ENCODE measurements at regions not wholly inside any gene's neighbourhood (a gene's known extent, or its start where the extent isn't known, plus 50 kb on each side); places are given as distances from the start of the nearest gene placed in this dataset.
"Not testable (repeated sequence)": the region's sequence is repeated elsewhere in the genome, so short reads cannot be mapped to it uniquely, and the experiment has no call there.

GRCh38 chr4:30182786-30183185 is 537.4 kb upstream of the PCDH7 start:
- ATAC-seq (ENCODE audit: insufficient read depth, low FRiP score) (no peak), DNase-seq (no peak)
- no peak for TF ChIP-seq CTCF (IDR thresholded peaks at IDR 0.05; ENCODE audit: control extremely low read depth, extremely low read depth)
- Histone ChIP-seq H3K27me3 (ENCODE audit: control insufficient read depth in 3 of 3, insufficient read depth in 3 of 3, low read length in 2 of 3) (no peaks in the 10 kb centered on the region), H3K27ac (ENCODE audit: low read depth in 1 of 2, low read length in 1 of 2) (no peak overlapping the region), H3K9ac (ENCODE audit: insufficient read depth in 1 of 2, low read length in 2 of 2) (no peak overlapping the region), H3K4me3 (no peak overlapping the region), H3K9me3 (ENCODE audit: control insufficient read depth in 4 of 4, insufficient read depth in 3 of 4, low read length in 3 of 4) (peaks cover 0 to 1% (median 0%) of the 10 kb centered on the region in 4 donors), H3K36me3 (ENCODE audit: control insufficient read depth in 4 of 4, insufficient read depth in 4 of 4, low read length in 4 of 4) (no peaks in the 10 kb centered on the region), H3K4me1 (ENCODE audit: control insufficient read depth in 5 of 5, insufficient read depth in 5 of 5, low read length in 5 of 5) (no peaks in the 10 kb centered on the region)
- 90 to 91% methylated on average over 2 of the region's 2 CpGs for WGBS, 2 donors

GRCh38 chr4:30191902-30192301 is 528.3 kb upstream of the PCDH7 start:
- DNase-seq (no peak), ATAC-seq (ENCODE audit: insufficient read depth, low FRiP score) (no peak)
- no peak overlapping the region for H3K4me3 ChIP-seq
- TF ChIP-seq CTCF (IDR thresholded peaks at IDR 0.05; ENCODE audit: control extremely low read depth, extremely low read depth) = no peak
- no peaks in the 10 kb centered on the region for H3K9me3 ChIP-seq (ENCODE audit: control insufficient read depth in 4 of 4, insufficient read depth in 3 of 4, low read length in 3 of 4)
- H3K4me1 ChIP-seq (ENCODE audit: control insufficient read depth in 5 of 5, insufficient read depth in 5 of 5, low read length in 5 of 5) = no peaks in the 10 kb centered on the region
- no peaks in the 10 kb centered on the region for H3K36me3 ChIP-seq (ENCODE audit: control insufficient read depth in 4 of 4, insufficient read depth in 4 of 4, low read length in 4 of 4)
- H3K9ac ChIP-seq (ENCODE audit: insufficient read depth in 1 of 2, low read length in 2 of 2) = no peak overlapping the region
- H3K27me3 ChIP-seq (ENCODE audit: control insufficient read depth in 3 of 3, insufficient read depth in 3 of 3, low read length in 2 of 3) = no peaks in the 10 kb centered on the region
- H3K27ac ChIP-seq (ENCODE audit: low read depth in 1 of 2, low read length in 1 of 2) = no peak overlapping the region

GRCh38 chr4:30207389-30207788 is 512.8 kb upstream of the PCDH7 start:
- H3K4me1 ChIP-seq (ENCODE audit: control insufficient read depth in 5 of 5, insufficient read depth in 5 of 5, low read length in 5 of 5) = no peaks in the 10 kb centered on the region
- no peak overlapping the region for H3K27ac ChIP-seq (ENCODE audit: low read depth in 1 of 2, low read length in 1 of 2)
- no peaks in the 10 kb centered on the region for H3K27me3 ChIP-seq (ENCODE audit: control insufficient read depth in 3 of 3, insufficient read depth in 3 of 3, low read length in 2 of 3)
- no peak for TF ChIP-seq CTCF (IDR thresholded peaks at IDR 0.05; ENCODE audit: control extremely low read depth, extremely low read depth)
- DNase-seq (no peak), ATAC-seq (ENCODE audit: insufficient read depth, low FRiP score) (no peak)
- no peak overlapping the region for H3K9ac ChIP-seq (ENCODE audit: insufficient read depth in 1 of 2, low read length in 2 of 2)
- H3K4me3 ChIP-seq = no peak overlapping the region
- peaks cover 0 to 8% (median 1%) of the 10 kb centered on the region in 4 donors for H3K9me3 ChIP-seq (ENCODE audit: control insufficient read depth in 4 of 4, insufficient read depth in 3 of 4, low read length in 3 of 4)
- H3K36me3 ChIP-seq (ENCODE audit: control insufficient read depth in 4 of 4, insufficient read depth in 4 of 4, low read length in 4 of 4) = no peaks in the 10 kb centered on the region

GRCh38 chr4:30208731-30209435 is 511.3 kb upstream of the PCDH7 start:
- H3K4me1 ChIP-seq (ENCODE audit: control insufficient read depth in 5 of 5, insufficient read depth in 5 of 5, low read length in 5 of 5) = no peaks in the 10 kb centered on the region
- no peak for TF ChIP-seq CTCF (IDR thresholded peaks at IDR 0.05; ENCODE audit: control extremely low read depth, extremely low read depth)
- DNase-seq (no peak), ATAC-seq (ENCODE audit: insufficient read depth, low FRiP score) (no peak)
- H3K27me3 ChIP-seq (ENCODE audit: control insufficient read depth in 3 of 3, insufficient read depth in 3 of 3, low read length in 2 of 3) = no peaks in the 10 kb centered on the region
- H3K9ac ChIP-seq (ENCODE audit: insufficient read depth in 1 of 2, low read length in 2 of 2) = no peak overlapping the region
- no peaks in the 10 kb centered on the region for H3K36me3 ChIP-seq (ENCODE audit: control insufficient read depth in 4 of 4, insufficient read depth in 4 of 4, low read length in 4 of 4)
- H3K9me3 ChIP-seq (ENCODE audit: control insufficient read depth in 4 of 4, insufficient read depth in 3 of 4, low read length in 3 of 4) = peaks cover 0 to 6% (median 0%) of the 10 kb centered on the region in 4 donors
- WGBS, 2 donors = 57 to 71% methylated on average over 2 of the region's 2 CpGs
- H3K4me3 ChIP-seq = no peak overlapping the region
- H3K27ac ChIP-seq (ENCODE audit: low read depth in 1 of 2, low read length in 1 of 2) = no peak overlapping the region

- H3K9ac ChIP-seq (ENCODE audit: insufficient read depth in 1 of 2, low read length in 2 of 2); H3K36me3 ChIP-seq (ENCODE audit: control insufficient read depth in 4 of 4, insufficient read depth in 4 of 4, low read length in 4 of 4); DNase-seq; H3K9me3 ChIP-seq (ENCODE audit: control insufficient read depth in 4 of 4, insufficient read depth in 3 of 4, low read length in 3 of 4); ATAC-seq (ENCODE audit: insufficient read depth, low FRiP score); H3K27ac ChIP-seq (ENCODE audit: low read depth in 1 of 2, low read length in 1 of 2); H3K4me3 ChIP-seq; H3K27me3 ChIP-seq (ENCODE audit: control insufficient read depth in 3 of 3, insufficient read depth in 3 of 3, low read length in 2 of 3); H3K4me1 ChIP-seq (ENCODE audit: control insufficient read depth in 5 of 5, insufficient read depth in 5 of 5, low read length in 5 of 5): not testable (repeated sequence)
- 91 to 92% methylated on average over 4 of the region's 4 CpGs for WGBS, 2 donors
Measured at GRCh38 chr4:30215973-30216372, 504.2 kb upstream of the PCDH7 start.
